Endodermal cell (in vitro differentiated cells): ENCODE measurements at regions not wholly inside any gene's neighbourhood (a gene's known extent, or its start where the extent isn't known, plus 50 kb on each side); places are given as distances from the start of the nearest gene placed in this dataset.

ENCODE experiments used
- DNase-seq: peaks from one replicate; pipeline ENCODE4 v3.0.0-alpha.2; 2017
- H3K27ac ChIP-seq: 2 replicates; pipeline ENCODE4 v1.5.1; 2013; ENCODE audit warnings: mild to moderate bottlenecking, low read depth, low read length, moderate library complexity
- H3K27me3 ChIP-seq: 2 replicates; pipeline ENCODE4 v1.6.1; 2013; ENCODE audit warnings: mild to moderate bottlenecking, low read length, moderate library complexity; ENCODE audit not compliant: insufficient read depth, control insufficient read depth, poor library complexity, severe bottlenecking
- H3K36me3 ChIP-seq: 2 replicates; pipeline ENCODE4 v1.7.0; 2013; ENCODE audit warnings: mild to moderate bottlenecking, low read length, moderate library complexity; ENCODE audit not compliant: control insufficient read depth, insufficient read depth
- H3K4me1 ChIP-seq: one replicate; pipeline ENCODE4 v1.7.0; 2013; ENCODE audit warnings: low read length; ENCODE audit not compliant: control insufficient read depth, insufficient read depth
- H3K4me3 ChIP-seq: 2 replicates; pipeline ENCODE4 v1.5.1; 2013; ENCODE audit warnings: mild to moderate bottlenecking, low read length, moderate library complexity
- H3K9ac ChIP-seq: 2 replicates; pipeline ENCODE4 v1.6.1; 2013; ENCODE audit warnings: mild to moderate bottlenecking, low read length, moderate library complexity; ENCODE audit not compliant: poor library complexity, severe bottlenecking; ENCODE audit errors: extremely low read depth
- H3K9me3 ChIP-seq: 2 replicates; pipeline ENCODE4 v1.6.1; 2013; ENCODE audit warnings: mild to moderate bottlenecking, low read length, moderate library complexity; ENCODE audit not compliant: control insufficient read depth
- H3K27ac Mint-ChIP-seq: 2 replicates; pipeline ENCODE4 v1.8.0; 2020; ENCODE audit warnings: mixed read lengths
- H3K27me3 Mint-ChIP-seq: 2 replicates; pipeline ENCODE4 v1.8.0; 2021; ENCODE audit warnings: mild to moderate bottlenecking, mixed read lengths; ENCODE audit not compliant: insufficient read depth
- H3K36me3 Mint-ChIP-seq: 2 replicates; pipeline ENCODE4 v1.8.0; 2020; ENCODE audit warnings: low read depth, mixed read lengths
- H3K4me1 Mint-ChIP-seq: 2 replicates; pipeline ENCODE4 v1.8.0; 2020; ENCODE audit warnings: mixed read lengths
- H3K4me3 Mint-ChIP-seq: 2 replicates; pipeline ENCODE4 v1.8.0; 2020; ENCODE audit warnings: mild to moderate bottlenecking, moderate library complexity, mixed read lengths
- H3K9me3 Mint-ChIP-seq: 2 replicates; pipeline ENCODE4 v1.8.0; 2020; ENCODE audit warnings: mild to moderate bottlenecking, mixed read lengths
- WGBS, 2 experiments: methylation state at CpG; one replicate each; pipeline versions ENCODE4 v1.1.5 to v1.1.7; 2013; ENCODE audit warnings: missing lambda C conversion rate in 2 of 2, mixed read lengths in 1 of 2; ENCODE audit not compliant: insufficient coverage in 1 of 2, insufficient read length in 1 of 2; 5-methylcytosine and 5-hydroxymethylcytosine counted together
- TF ChIP-seq, protein P1 (sequence below): fragments of 200-600 bp; sonication (generic); conservative IDR thresholded peaks from 2 replicates; pipeline ENCODE4 v1.5.0; 2021; ENCODE audit warnings: antibody characterized with exemption, mild to moderate bottlenecking

DNA sequence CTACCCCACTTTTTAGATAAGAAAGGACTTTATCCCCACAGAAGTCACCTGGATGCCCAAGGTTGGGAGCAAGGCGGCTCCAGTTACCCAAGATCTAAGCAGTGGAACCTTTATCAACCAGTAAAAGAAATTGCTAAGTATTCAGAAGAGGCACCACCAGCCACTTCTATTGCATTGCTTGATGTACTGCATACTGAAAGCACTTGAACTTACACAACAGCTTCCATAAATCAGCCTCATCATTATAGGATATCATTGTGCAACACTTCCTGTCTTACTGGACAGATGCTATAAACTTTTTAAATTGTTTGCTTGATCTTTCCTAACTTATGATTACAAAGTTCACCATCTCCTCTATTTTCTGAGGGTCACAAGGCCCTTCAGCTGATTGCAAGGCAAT lies 642.7 kb upstream of the CXADR start:
- TF ChIP-seq, protein P1, sequence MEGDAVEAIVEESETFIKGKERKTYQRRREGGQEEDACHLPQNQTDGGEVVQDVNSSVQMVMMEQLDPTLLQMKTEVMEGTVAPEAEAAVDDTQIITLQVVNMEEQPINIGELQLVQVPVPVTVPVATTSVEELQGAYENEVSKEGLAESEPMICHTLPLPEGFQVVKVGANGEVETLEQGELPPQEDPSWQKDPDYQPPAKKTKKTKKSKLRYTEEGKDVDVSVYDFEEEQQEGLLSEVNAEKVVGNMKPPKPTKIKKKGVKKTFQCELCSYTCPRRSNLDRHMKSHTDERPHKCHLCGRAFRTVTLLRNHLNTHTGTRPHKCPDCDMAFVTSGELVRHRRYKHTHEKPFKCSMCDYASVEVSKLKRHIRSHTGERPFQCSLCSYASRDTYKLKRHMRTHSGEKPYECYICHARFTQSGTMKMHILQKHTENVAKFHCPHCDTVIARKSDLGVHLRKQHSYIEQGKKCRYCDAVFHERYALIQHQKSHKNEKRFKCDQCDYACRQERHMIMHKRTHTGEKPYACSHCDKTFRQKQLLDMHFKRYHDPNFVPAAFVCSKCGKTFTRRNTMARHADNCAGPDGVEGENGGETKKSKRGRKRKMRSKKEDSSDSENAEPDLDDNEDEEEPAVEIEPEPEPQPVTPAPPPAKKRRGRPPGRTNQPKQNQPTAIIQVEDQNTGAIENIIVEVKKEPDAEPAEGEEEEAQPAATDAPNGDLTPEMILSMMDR: no peak
- Mint-ChIP-seq H3K4me1 (no peaks in the 10 kb centered on the region), H3K27ac (no peak overlapping the region), H3K27me3 (no peaks in the 10 kb centered on the region), H3K36me3 (no peaks in the 10 kb centered on the region), H3K9me3 (no peaks in the 10 kb centered on the region), H3K4me3 (no peak overlapping the region)
- no peak overlapping the region for H3K4me3 ChIP-seq
- H3K27me3 ChIP-seq: no peaks in the 10 kb centered on the region
- no peaks in the 10 kb centered on the region for H3K4me1 ChIP-seq
- no peak overlapping the region for H3K27ac ChIP-seq
- WGBS, 2 experiments: 88% methylated on average over 1 of the region's 1 CpG; no CpG with 5 or more reads in 1 of the 2 experiments
- no peak for DNase-seq
- H3K9ac ChIP-seq: no peak overlapping the region
- no peaks in the 10 kb centered on the region for H3K36me3 ChIP-seq
- no peaks in the 10 kb centered on the region for H3K9me3 ChIP-seq

DNA sequence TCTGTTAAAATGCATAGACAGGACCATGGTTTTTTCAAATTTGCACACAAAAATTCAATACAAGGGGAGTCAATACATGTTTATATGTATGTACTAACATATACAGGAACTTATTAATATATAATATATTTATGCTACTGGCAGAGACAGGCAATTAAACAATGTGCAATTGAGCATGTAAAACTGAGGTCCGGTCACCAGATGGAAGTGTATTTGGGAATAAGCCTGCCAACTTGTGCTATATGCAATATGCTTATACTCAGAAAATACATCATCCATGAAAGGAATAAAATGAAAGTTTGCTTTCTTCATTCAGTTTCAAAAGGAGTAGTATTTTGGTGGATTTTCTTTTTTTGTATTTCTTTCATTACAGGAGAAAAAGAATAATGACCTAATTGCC lies 640.2 kb upstream of the CXADR start:
- Histone ChIP-seq H3K9ac (no peak overlapping the region), H3K27ac (no peak overlapping the region), H3K36me3 (no peaks in the 10 kb centered on the region), H3K4me3 (no peak overlapping the region), H3K9me3 (no peaks in the 10 kb centered on the region), H3K4me1 (no peaks in the 10 kb centered on the region), H3K27me3 (no peaks in the 10 kb centered on the region)
- no peak for DNase-seq
- Mint-ChIP-seq H3K36me3 (no peaks in the 10 kb centered on the region), H3K27me3 (no peaks in the 10 kb centered on the region), H3K4me1 (no peaks in the 10 kb centered on the region), H3K4me3 (no peak overlapping the region), H3K9me3 (no peaks in the 10 kb centered on the region), H3K27ac (no peak overlapping the region)
- WGBS, 2 experiments: 100% methylated on average over 1 of the region's 1 CpG; no CpG with 5 or more reads in 1 of the 2 experiments
- TF ChIP-seq, protein P1: no peak

DNA sequence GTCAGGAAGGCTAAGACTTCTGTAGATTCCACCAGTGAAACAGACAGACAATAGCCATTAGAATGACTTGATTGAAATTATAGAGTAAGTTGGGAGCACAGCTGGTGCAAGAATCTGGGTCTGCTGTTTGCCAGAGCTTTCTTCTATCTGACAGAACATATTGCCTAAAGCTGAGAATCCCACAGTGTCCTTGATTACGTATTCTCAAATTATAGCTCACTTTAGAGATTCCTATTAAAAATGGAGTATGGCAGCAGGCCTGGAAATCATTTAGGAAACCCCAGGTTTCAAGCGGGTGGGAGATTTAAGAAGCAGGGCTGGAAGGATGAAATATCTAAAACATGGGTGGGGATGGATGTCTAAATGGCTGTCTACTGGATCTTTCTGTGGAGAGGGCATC lies 639.7 kb upstream of the CXADR start:
- Mint-ChIP-seq H3K27ac (no peak overlapping the region), H3K27me3 (no peaks in the 10 kb centered on the region), H3K9me3 (no peaks in the 10 kb centered on the region), H3K36me3 (no peaks in the 10 kb centered on the region), H3K4me1 (no peaks in the 10 kb centered on the region), H3K4me3 (no peak overlapping the region)
- no peaks in the 10 kb centered on the region for H3K4me1 ChIP-seq
- H3K27me3 ChIP-seq: no peaks in the 10 kb centered on the region
- H3K27ac ChIP-seq: no peak overlapping the region
- TF ChIP-seq, protein P1: no peak
- H3K9me3 ChIP-seq: no peaks in the 10 kb centered on the region
- no peak overlapping the region for H3K4me3 ChIP-seq
- WGBS, 2 experiments: 94 to 100% methylated on average over 2 of the region's 2 CpGs
- no peak for DNase-seq
- no peak overlapping the region for H3K9ac ChIP-seq
- H3K36me3 ChIP-seq: no peaks in the 10 kb centered on the region
